Mucosa of descending colon (tissue), 3 donors: ENCODE measurements at regions not wholly inside any gene's neighbourhood (a gene's known extent, or its start where the extent isn't known, plus 50 kb on each side); places are given as distances from the start of the nearest gene placed in this dataset.

Experiments
- ATAC-seq: fragments of 200-7000 bp; cut with Tn5 transposase; one replicate; pipeline ENCODE4 v1.9.1; 2020; ENCODE audit warnings: mild to moderate bottlenecking, moderate library complexity
- DNase-seq, 3 donors: peaks; one replicate each; pipeline ENCODE4 v3.0.0-alpha.2; 2020
- H3K36me3 ChIP-seq: fragments of 200-600 bp; one replicate; pipeline ENCODE4 v1.8.0; 2021; ENCODE audit warnings: low read depth, mild to moderate bottlenecking
- H3K4me1 ChIP-seq: fragments of 200-600 bp; one replicate; pipeline ENCODE4 v1.8.0; 2021; ENCODE audit warnings: low read depth, mild to moderate bottlenecking
- H3K4me3 ChIP-seq: fragments of 200-600 bp; one replicate; pipeline ENCODE4 v1.8.0; 2021; ENCODE audit warnings: mild to moderate bottlenecking
- H3K9me3 ChIP-seq: fragments of 200-600 bp; one replicate; pipeline ENCODE4 v1.8.0; 2021; ENCODE audit warnings: mild to moderate bottlenecking
- intact Hi-C, 2 donors: fragments of 100-400 bp; cut with DNase I in 1 of 2; cut with micrococcal nuclease in 1 of 2; formaldehyde crosslinking; loops; one replicate each; pipeline versions ENCODE4 v1.11.0 to v1.11.1; 2022; cut with DNase I, micrococcal nuclease
- TF ChIP-seq, protein P1 (sequence below): fragments of 200-600 bp; IDR thresholded peaks from one replicate; pipeline ENCODE4 v1.8.0; 2022; ENCODE audit warnings: antibody characterized with exemption, mild to moderate bottlenecking
- donor health status: DM: no; HTN: no; CAD: no; lungs with moderate emphysema.
- donor health status: DM: no; HTN: no; CAD: no.
- donor health status: DM: no; HTN: yes; CAD: no.

- TF ChIP-seq, protein P1, sequence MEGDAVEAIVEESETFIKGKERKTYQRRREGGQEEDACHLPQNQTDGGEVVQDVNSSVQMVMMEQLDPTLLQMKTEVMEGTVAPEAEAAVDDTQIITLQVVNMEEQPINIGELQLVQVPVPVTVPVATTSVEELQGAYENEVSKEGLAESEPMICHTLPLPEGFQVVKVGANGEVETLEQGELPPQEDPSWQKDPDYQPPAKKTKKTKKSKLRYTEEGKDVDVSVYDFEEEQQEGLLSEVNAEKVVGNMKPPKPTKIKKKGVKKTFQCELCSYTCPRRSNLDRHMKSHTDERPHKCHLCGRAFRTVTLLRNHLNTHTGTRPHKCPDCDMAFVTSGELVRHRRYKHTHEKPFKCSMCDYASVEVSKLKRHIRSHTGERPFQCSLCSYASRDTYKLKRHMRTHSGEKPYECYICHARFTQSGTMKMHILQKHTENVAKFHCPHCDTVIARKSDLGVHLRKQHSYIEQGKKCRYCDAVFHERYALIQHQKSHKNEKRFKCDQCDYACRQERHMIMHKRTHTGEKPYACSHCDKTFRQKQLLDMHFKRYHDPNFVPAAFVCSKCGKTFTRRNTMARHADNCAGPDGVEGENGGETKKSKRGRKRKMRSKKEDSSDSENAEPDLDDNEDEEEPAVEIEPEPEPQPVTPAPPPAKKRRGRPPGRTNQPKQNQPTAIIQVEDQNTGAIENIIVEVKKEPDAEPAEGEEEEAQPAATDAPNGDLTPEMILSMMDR: no peak
- intact Hi-C loops: no loop called here
- Histone ChIP-seq H3K36me3 (no peaks in the 10 kb centered on the region), H3K9me3 (no peaks in the 10 kb centered on the region), H3K4me1 (no peaks in the 10 kb centered on the region), H3K4me3 (no peak overlapping the region)
- no peak for ATAC-seq
- no peak for DNase-seq
Observed at GRCh38 chr1:80359666-80360065, 1353.1 kb upstream of the ADGRL4 start.

DNA sequence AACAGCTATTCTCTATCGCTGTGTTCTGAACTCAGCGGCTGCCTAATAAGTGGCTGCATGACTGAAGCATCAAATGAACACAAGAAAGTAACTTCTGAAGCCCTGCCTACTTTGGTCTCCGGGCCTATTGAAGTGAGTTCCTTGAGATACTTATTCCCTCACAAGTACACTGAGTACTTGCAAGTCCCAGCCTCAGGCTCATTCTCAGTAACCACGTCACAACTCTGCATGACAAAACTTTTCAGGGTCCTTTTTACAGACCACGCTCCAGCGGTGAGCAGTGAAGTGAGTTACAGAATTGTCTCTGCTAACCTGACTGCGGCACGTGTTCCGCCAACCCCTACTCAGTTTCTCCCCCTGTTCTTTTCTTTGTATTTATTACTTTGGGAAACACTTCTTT is 1342.7 kb upstream of the ADGRL4 start:
- ATAC-seq (no peak), DNase-seq (no peak)
- Histone ChIP-seq H3K9me3 (no peaks in the 10 kb centered on the region), H3K36me3 (no peaks in the 10 kb centered on the region), H3K4me1 (no peaks in the 10 kb centered on the region), H3K4me3 (no peak overlapping the region)
- TF ChIP-seq, protein P1: no peak
- intact Hi-C loops: no loop called here

DNA sequence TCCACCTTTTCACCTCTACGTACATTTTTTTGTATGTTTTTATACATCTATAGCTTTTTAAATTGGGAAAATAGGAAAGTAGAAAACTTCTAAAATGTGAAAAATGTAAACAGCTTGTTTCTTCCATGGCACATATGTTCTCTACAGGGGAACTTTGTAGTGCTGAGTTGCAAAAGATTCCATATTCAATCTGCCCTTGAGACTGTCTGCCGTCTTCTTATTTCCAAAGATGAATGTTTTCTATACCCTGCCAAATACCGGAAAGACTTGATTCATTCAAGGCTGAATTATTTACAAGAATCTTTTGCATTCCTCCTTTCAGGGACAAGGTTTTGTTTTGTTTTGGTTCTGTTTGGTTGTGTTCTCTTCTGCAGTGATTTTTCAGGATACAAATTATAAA is 1334.5 kb upstream of the ADGRL4 start:
- TF ChIP-seq, protein P1: no peak
- H3K4me1 ChIP-seq: no peaks in the 10 kb centered on the region
- ATAC-seq: no peak
- no peak overlapping the region for H3K4me3 ChIP-seq
- intact Hi-C loops: no loop called here
- DNase-seq: no peak
- peaks cover 3% of the 10 kb centered on the region for H3K9me3 ChIP-seq
- H3K36me3 ChIP-seq: no peaks in the 10 kb centered on the region

- Histone ChIP-seq H3K9me3 (no peaks in the 10 kb centered on the region), H3K36me3 (no peaks in the 10 kb centered on the region), H3K4me1 (no peaks in the 10 kb centered on the region), H3K4me3 (no peak overlapping the region)
- TF ChIP-seq, protein P1: no peak
- DNase-seq: no peak
- no peak for ATAC-seq
- intact Hi-C loops: no loop called here
Observed at GRCh38 chr1:80318108-80318507, 1311.6 kb upstream of the ADGRL4 start.

DNA sequence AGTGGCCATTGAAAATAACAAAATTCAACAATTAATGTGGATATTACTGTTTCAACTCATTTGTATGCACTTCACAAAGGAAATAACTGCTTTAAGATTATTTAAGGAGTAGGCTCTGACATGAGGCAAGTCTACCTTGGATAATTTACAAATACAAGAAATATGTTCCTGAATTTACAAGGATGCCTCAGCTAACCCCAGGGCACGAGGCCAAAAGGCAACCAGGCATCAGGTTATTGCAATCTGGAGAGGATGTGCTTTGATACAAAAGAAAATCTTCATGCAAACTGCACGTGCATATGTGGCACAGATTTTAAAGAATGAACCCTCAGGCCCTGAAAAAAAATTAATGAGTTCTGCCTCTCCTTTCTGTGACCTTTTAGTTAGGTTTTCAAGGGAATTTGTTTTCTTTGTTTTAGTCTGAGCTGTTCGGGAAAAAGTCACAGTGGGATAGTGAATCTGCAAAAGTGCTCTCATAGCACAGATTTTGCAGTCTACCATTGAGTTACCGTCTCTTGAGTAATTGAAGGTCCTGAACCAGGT is 1304.2 kb upstream of the ADGRL4 start:
- Histone ChIP-seq H3K9me3 (no peaks in the 10 kb centered on the region), H3K4me1 (no peaks in the 10 kb centered on the region), H3K4me3 (no peak overlapping the region), H3K36me3 (no peaks in the 10 kb centered on the region)
- TF ChIP-seq, protein P1: no peak
- DNase-seq (no peak), ATAC-seq (no peak)
- intact Hi-C loops: no loop called here

GRCh38 chr1:80305466-80305865 is 1298.9 kb upstream of the ADGRL4 start:
- no peaks in the 10 kb centered on the region for H3K9me3 ChIP-seq
- H3K4me3 ChIP-seq: no peak overlapping the region
- DNase-seq: no peak
- TF ChIP-seq, protein P1: no peak
- no peaks in the 10 kb centered on the region for H3K36me3 ChIP-seq
- ATAC-seq: no peak
- intact Hi-C loops: no loop called here
- H3K4me1 ChIP-seq: no peaks in the 10 kb centered on the region
